CD14-positive monocyte (primary cell): ENCODE measurements at regions not wholly inside any gene's neighbourhood (a gene's known extent, or its start where the extent isn't known, plus 50 kb on each side); places are given as distances from the start of the nearest gene placed in this dataset.

ENCODE experiments used
- DNase-seq, 3 donors: peaks; one replicate each; pipeline ENCODE4 v3.0.0-alpha.2; 2011 to 2022
- H2AFZ ChIP-seq: 2 replicates; pipeline ENCODE4 v1.6.0; 2012; ENCODE audit warnings: mild to moderate bottlenecking, low read depth, low read length, inconsistent platforms; ENCODE audit not compliant: insufficient read depth, poor library complexity, severe bottlenecking
- H3K27ac ChIP-seq, 2 donors: 1 replicate in 1 of 2; 2 replicates in 1 of 2; pipeline ENCODE4 v1.5.1; 2012 to 2013; ENCODE audit warnings: low read length in 2 of 2, control low read depth in 1 of 2, inconsistent platforms in 1 of 2, low read depth in 1 of 2, mild to moderate bottlenecking in 1 of 2
- H3K27me3 ChIP-seq, 2 donors: one replicate each; pipeline versions ENCODE4 v1.6.0 to v1.6.1; 2011 to 2013; ENCODE audit warnings: low read length in 2 of 2; ENCODE audit not compliant: control insufficient read depth in 2 of 2, insufficient read depth in 2 of 2
- H3K36me3 ChIP-seq, 2 donors: replicated peaks in 1 of 2; 1 replicate in 1 of 2; 2 replicates in 1 of 2; pipeline versions ENCODE4 v1.5.1 to v1.6.1; 2012 to 2013; ENCODE audit warnings: low read length in 2 of 2, control low read depth in 1 of 2, inconsistent platforms in 1 of 2, mild to moderate bottlenecking in 1 of 2; ENCODE audit not compliant: insufficient read depth in 2 of 2, control insufficient read depth in 1 of 2
- H3K4me1 ChIP-seq, 2 donors: 1 replicate in 1 of 2; 2 replicates in 1 of 2; pipeline versions ENCODE4 v1.5.1 to v1.6.1; 2012 to 2013; ENCODE audit warnings: low read length in 2 of 2, control low read depth in 1 of 2, inconsistent platforms in 1 of 2, mild to moderate bottlenecking in 1 of 2, moderate library complexity in 1 of 2; ENCODE audit not compliant: insufficient read depth in 2 of 2, control insufficient read depth in 1 of 2
- H3K4me2 ChIP-seq: replicated peaks from 2 replicates; pipeline ENCODE3; 2012; ENCODE audit warnings: low read length, moderate library complexity, mild to moderate bottlenecking; ENCODE audit not compliant: poor library complexity, severe bottlenecking; ENCODE audit errors: extremely low read depth
- H3K4me3 ChIP-seq, 3 experiments: fragments of 200-600 bp in 1 of 3; sonication (generic) in 1 of 3; replicated peaks in 1 of 3; 1 replicate in 2 of 3; 2 replicates in 1 of 3; pipeline ENCODE4 v1.5.1; 2011 to 2013; ENCODE audit warnings: low read length in 3 of 3, mild to moderate bottlenecking in 3 of 3, control low read depth in 2 of 3, low read depth in 2 of 3, inconsistent platforms in 1 of 3, moderate library complexity in 1 of 3
- H3K79me2 ChIP-seq: 2 replicates; pipeline ENCODE4 v1.6.0; 2012; ENCODE audit warnings: mild to moderate bottlenecking, control low read depth, inconsistent platforms, low read length, moderate library complexity; ENCODE audit not compliant: insufficient read depth
- H3K9ac ChIP-seq: 2 replicates; pipeline ENCODE4 v1.6.0; 2017; ENCODE audit warnings: low read length, mild to moderate bottlenecking; ENCODE audit not compliant: insufficient read depth, poor library complexity, severe bottlenecking
- H3K9me3 ChIP-seq, 2 donors: replicated peaks in 1 of 2; 1 replicate in 1 of 2; 2 replicates in 1 of 2; pipeline versions ENCODE4 v1.5.1 to v1.6.1; 2012 to 2013; ENCODE audit warnings: low read length in 2 of 2, control low read depth in 1 of 2; ENCODE audit not compliant: control insufficient read depth in 1 of 2, insufficient read depth in 1 of 2
- H4K20me1 ChIP-seq: 2 replicates; pipeline ENCODE4 v1.6.0; 2012; ENCODE audit warnings: mild to moderate bottlenecking, low read length, control low read depth, moderate library complexity; ENCODE audit not compliant: insufficient read depth
- H3K27ac Mint-ChIP-seq, 7 donors: one replicate each; pipeline ENCODE4 v1.8.0; 2020; ENCODE audit warnings: mild to moderate bottlenecking in 7 of 7, mixed read lengths in 7 of 7, moderate library complexity in 6 of 7, inconsistent platforms in 2 of 7
- H3K27me3 Mint-ChIP-seq, 3 donors: one replicate each; pipeline ENCODE4 v1.8.0; 2021 to 2022; ENCODE audit warnings: low read depth in 3 of 3, mild to moderate bottlenecking in 3 of 3, mixed read lengths in 3 of 3, moderate library complexity in 3 of 3, inconsistent platforms in 1 of 3
- H3K36me3 Mint-ChIP-seq, 2 donors: one replicate each; pipeline ENCODE4 v1.8.0; 2020; ENCODE audit warnings: mixed read lengths in 2 of 2, inconsistent platforms in 1 of 2, mild to moderate bottlenecking in 1 of 2
- H3K4me1 Mint-ChIP-seq: one replicate; pipeline ENCODE4 v1.8.0; 2020; ENCODE audit warnings: mild to moderate bottlenecking, mixed read lengths
- H3K4me3 Mint-ChIP-seq, 2 donors: one replicate each; pipeline ENCODE4 v1.8.0; 2020; ENCODE audit warnings: mild to moderate bottlenecking in 2 of 2, mixed read lengths in 2 of 2, moderate library complexity in 1 of 2
- H3K9me3 Mint-ChIP-seq, 7 donors: one replicate each; pipeline ENCODE4 v1.8.0; 2020 to 2022; ENCODE audit warnings: mixed read lengths in 7 of 7, mild to moderate bottlenecking in 6 of 7, moderate library complexity in 6 of 7, inconsistent platforms in 2 of 7
- CTCF ChIP-seq: fragments of 200-600 bp; IDR thresholded peaks from one replicate; pipeline ENCODE4 v1.8.0; 2022; ENCODE audit warnings: antibody characterized with exemption, mild to moderate bottlenecking
- WGBS: methylation state at CpG from one replicate; pipeline ENCODE4 v1.1.5; 2013; ENCODE audit warnings: missing lambda C conversion rate; ENCODE audit not compliant: insufficient coverage; 5-methylcytosine and 5-hydroxymethylcytosine counted together
- intact Hi-C, 2 donors: fragments of 100-400 bp; cut with micrococcal nuclease; formaldehyde crosslinking; loops; one replicate each; pipeline versions ENCODE4 v1.15.0 to v1.15.1; 2023

GRCh38 chr7:26444555-26444954 is 152.9 kb downstream of the SNX10 start:
- WGBS, result 100% methylated on average over 1 of the region's 2 CpGs
- Histone ChIP-seq H3K27ac (no peak overlapping the region), H3K27me3 (no peaks in the 10 kb centered on the region), H3K9ac (no peak overlapping the region), H3K4me3 (no peak overlapping the region), H3K79me2 (no peaks in the 10 kb centered on the region), H2AFZ (no peak overlapping the region), H3K4me2 (no peak overlapping the region), H3K9me3 (no peaks in the 10 kb centered on the region), H3K4me1 (no peaks in the 10 kb centered on the region), H4K20me1 (no peaks in the 10 kb centered on the region), H3K36me3 (no peaks in the 10 kb centered on the region)
- no peak overlapping the region for H3K27ac Mint-ChIP-seq
- no peak for DNase-seq
- intact Hi-C loops, result no loop called here
- no peaks in the 10 kb centered on the region for H3K4me1 Mint-ChIP-seq
- H3K9me3 Mint-ChIP-seq, result peaks cover 0 to 3% (median 0%) of the 10 kb centered on the region in 7 donors
- peaks cover 0 to 8% (median 0%) of the 10 kb centered on the region in 3 donors for H3K27me3 Mint-ChIP-seq
- TF ChIP-seq CTCF, result no peak
- no peaks in the 10 kb centered on the region for H3K36me3 Mint-ChIP-seq
- H3K4me3 Mint-ChIP-seq, result no peak overlapping the region

GRCh38 chr7:26447116-26447515 is 155.5 kb downstream of the SNX10 start:
- Histone ChIP-seq H3K4me3 (no peak overlapping the region), H3K4me1 (no peaks in the 10 kb centered on the region), H3K79me2 (no peaks in the 10 kb centered on the region), H3K4me2 (no peak overlapping the region), H3K9me3 (no peaks in the 10 kb centered on the region), H3K36me3 (no peaks in the 10 kb centered on the region), H3K27ac (no peak overlapping the region), H4K20me1 (no peaks in the 10 kb centered on the region), H2AFZ (no peak overlapping the region), H3K9ac (no peak overlapping the region), H3K27me3 (no peaks in the 10 kb centered on the region)
- no peaks in the 10 kb centered on the region for H3K36me3 Mint-ChIP-seq
- no peaks in the 10 kb centered on the region for H3K4me1 Mint-ChIP-seq
- H3K27ac Mint-ChIP-seq, result no peak overlapping the region
- WGBS, result 100% methylated on average over 1 of the region's 1 CpG
- peaks cover 0 to 3% (median 0%) of the 10 kb centered on the region in 7 donors for H3K9me3 Mint-ChIP-seq
- no peak for TF ChIP-seq CTCF
- intact Hi-C loops, result no loop called here
- peaks cover 0 to 3% (median 0%) of the 10 kb centered on the region in 3 donors for H3K27me3 Mint-ChIP-seq
- no peak for DNase-seq
- no peak overlapping the region for H3K4me3 Mint-ChIP-seq
